ENCODE measurements at regions not wholly inside any gene's neighbourhood (a gene's known extent, or its start where the extent isn't known, plus 50 kb on each side); places are given as distances from the start of the nearest gene placed in this dataset.

DNA sequence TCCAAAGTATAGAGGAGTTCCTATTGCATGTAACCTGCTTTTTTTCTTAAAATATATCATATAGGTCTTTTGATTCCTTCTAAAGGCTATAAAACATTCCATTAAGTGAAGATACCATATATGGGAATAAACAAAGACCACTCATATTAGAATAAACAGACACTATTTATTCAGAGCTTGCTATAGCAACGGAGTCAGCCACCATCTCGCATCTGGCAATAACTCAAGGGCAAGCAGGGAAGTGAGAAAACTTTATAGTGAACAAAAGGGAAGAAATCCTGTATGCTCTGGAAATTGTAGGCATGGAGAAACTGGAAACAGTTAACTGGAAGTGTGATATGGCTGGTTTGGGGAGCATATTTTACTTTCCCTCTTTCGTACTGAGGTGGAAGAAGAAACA lies 301.9 kb downstream of the PTH2R start:
- intact Hi-C loops (cut with DNase I), result no loop called here
- Histone ChIP-seq H3K27me3 (no peaks in the 10 kb centered on the region), H3K27ac (no peak overlapping the region), H3K4me3 (no peak overlapping the region), H3K36me3 (no peaks in the 10 kb centered on the region), H3K9me3 (no peaks in the 10 kb centered on the region), H3K4me1 (no peaks in the 10 kb centered on the region)
- ATAC-seq, result no peak
- DNase-seq, result no peak
- TF ChIP-seq CTCF (IDR thresholded peaks at IDR 0.05), result no peak

- intact Hi-C loops (cut with DNase I), result no loop called here
- DNase-seq (no peak), ATAC-seq (no peak)
- Histone ChIP-seq H3K4me3 (no peak overlapping the region), H3K27ac (no peak overlapping the region), H3K27me3 (no peaks in the 10 kb centered on the region), H3K4me1 (no peaks in the 10 kb centered on the region), H3K9me3 (no peaks in the 10 kb centered on the region), H3K36me3 (no peaks in the 10 kb centered on the region)
- no peak for TF ChIP-seq CTCF (IDR thresholded peaks at IDR 0.05)
Measured at GRCh38 chr2:208711598-208711997, 305.0 kb downstream of the PTH2R start.

DNA sequence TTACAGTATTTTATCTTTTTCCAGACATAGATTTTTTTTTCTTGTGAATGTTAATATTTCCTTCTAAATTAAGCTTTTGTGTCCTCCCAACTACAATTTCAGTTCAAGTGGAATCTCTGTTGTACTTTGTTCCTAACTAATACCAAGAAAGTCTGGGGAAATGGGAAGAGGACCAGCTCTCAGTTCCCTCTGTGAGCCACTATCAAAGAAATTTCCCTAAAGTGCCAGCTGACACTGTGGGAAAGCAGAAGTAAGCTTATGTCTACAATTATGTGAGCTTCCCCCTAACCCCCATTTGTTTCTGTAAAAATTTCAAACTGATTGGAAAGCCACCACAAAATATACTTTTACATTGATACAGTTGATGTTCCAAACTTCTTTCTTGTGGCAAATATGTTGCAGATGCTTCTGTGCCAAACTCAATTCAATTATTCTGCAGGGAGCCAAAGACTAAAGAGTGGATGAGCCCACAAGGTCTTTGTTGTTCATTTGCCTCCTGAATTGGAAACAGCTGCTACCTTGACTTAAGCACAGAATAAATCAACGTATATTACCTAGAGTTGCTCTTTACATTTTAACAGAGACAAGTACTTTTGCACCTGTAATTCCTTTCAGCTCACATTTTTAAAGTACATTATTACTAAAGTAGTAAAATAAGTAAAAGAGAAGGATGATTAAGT lies 306.6 kb downstream of the PTH2R start:
- TF ChIP-seq CTCF (IDR thresholded peaks at IDR 0.05), result no peak
- no peak overlapping the region for H3K27ac ChIP-seq
- no peaks in the 10 kb centered on the region for H3K4me1 ChIP-seq
- peak; percentile 65 for ATAC-seq
- DNase-seq, result no peak
- H3K27me3 ChIP-seq, result no peaks in the 10 kb centered on the region
- H3K36me3 ChIP-seq, result no peaks in the 10 kb centered on the region
- intact Hi-C loops (cut with DNase I), result no loop called here
- no peak overlapping the region for H3K4me3 ChIP-seq
- H3K9me3 ChIP-seq, result no peaks in the 10 kb centered on the region

- Histone ChIP-seq H3K27me3 (no peaks in the 10 kb centered on the region), H3K9me3 (no peaks in the 10 kb centered on the region), H3K27ac (no peak overlapping the region), H3K36me3 (no peaks in the 10 kb centered on the region), H3K4me3 (no peak overlapping the region), H3K4me1 (no peaks in the 10 kb centered on the region)
- DNase-seq (no peak), ATAC-seq (no peak)
- intact Hi-C loops (cut with DNase I), result no loop called here
- TF ChIP-seq CTCF (IDR thresholded peaks at IDR 0.05), result no peak
Measured at GRCh38 chr2:208718828-208719227, 312.2 kb downstream of the PTH2R start.

- no peaks in the 10 kb centered on the region for H3K9me3 ChIP-seq
- H3K4me1 ChIP-seq, result no peaks in the 10 kb centered on the region
- no peaks in the 10 kb centered on the region for H3K36me3 ChIP-seq
- H3K27ac ChIP-seq, result no peak overlapping the region
- intact Hi-C loops (cut with DNase I), result no loop called here
- DNase-seq (no peak), ATAC-seq (no peak)
- no peak for TF ChIP-seq CTCF (IDR thresholded peaks at IDR 0.05)
- no peaks in the 10 kb centered on the region for H3K27me3 ChIP-seq
- no peak overlapping the region for H3K4me3 ChIP-seq
Measured at GRCh38 chr2:208722731-208723130, 316.1 kb downstream of the PTH2R start.

DNA sequence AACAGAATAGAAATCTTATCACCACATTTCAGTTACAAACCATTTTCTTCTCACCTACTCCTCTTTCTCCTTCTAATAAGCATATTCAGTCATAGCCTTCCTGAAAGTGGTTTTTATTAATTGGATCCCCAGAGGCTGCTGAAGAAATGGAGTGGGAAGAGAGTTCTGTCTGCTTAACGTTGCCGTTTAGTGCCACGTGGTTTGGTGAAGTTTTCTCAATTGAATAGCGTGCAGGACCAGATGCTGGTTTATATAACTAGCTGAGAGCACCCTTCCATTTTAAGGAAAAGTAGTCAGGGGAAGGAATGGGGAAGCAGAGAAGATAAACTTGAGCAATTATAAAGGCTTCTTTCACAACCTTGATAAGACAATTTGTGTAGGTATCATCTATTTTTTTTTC lies 318.7 kb downstream of the PTH2R start:
- Histone ChIP-seq H3K36me3 (no peaks in the 10 kb centered on the region), H3K4me3 (no peak overlapping the region), H3K27me3 (no peaks in the 10 kb centered on the region), H3K9me3 (no peaks in the 10 kb centered on the region), H3K27ac (no peak overlapping the region), H3K4me1 (no peaks in the 10 kb centered on the region)
- ATAC-seq (no peak), DNase-seq (no peak)
- intact Hi-C loops (cut with DNase I), result no loop called here
- no peak for TF ChIP-seq CTCF (IDR thresholded peaks at IDR 0.05)
